ENCODE measurements at regions not wholly inside any gene's neighbourhood (a gene's known extent, or its start where the extent isn't known, plus 50 kb on each side); places are given as distances from the start of the nearest gene placed in this dataset.

DNA sequence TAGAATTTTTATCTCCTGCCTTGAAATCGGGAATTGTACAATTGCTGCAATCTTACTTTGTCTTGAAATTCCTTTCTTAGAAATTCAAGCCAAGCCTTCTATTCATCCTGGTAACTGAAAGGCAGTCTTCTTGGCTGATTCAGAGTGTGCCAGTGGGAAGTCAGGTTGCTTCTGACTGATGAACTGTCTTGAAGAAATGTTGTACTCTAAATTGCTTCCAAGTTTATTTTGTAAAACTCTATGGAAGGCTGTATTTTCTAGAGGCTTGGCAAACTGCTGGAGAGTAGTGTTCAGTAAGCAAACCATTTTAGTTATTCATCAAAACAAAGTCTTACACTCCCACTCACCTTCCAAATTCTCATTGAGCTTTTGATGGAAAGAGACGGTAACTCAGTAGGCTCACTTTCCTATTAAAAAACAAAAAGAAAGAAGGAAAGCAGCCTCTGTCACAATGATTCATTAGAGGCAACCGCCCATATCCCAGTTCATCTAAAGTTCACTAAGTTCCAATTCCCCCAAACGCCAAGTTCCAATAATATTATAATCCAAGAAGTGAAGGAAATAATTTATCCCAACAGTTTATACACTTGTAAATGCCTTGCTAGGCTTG is 187.9 kb upstream of the MALRD1 start:
- WGBS (ENCODE audit: insufficient coverage): no CpG with 5 or more reads among the region's 4 CpGs
- Histone ChIP-seq H3K4me3 (ENCODE audit: control insufficient read depth in 1 of 7, extremely low read depth in 1 of 7, insufficient read depth in 4 of 7, low read depth in 2 of 7, low read length in 6 of 7) (no peak overlapping the region), H3K27me3 (replicated peaks in 2 of 5; ENCODE audit: control insufficient read depth in 4 of 5, insufficient read depth in 5 of 5, low read length in 4 of 5) (no peaks in the 10 kb centered on the region), H3K9me3 (ENCODE audit: control extremely low read depth in 1 of 5, control insufficient read depth in 4 of 5, insufficient read depth in 2 of 5, low read depth in 1 of 5, low read length in 4 of 5) (no peaks in the 10 kb centered on the region), H3K4me1 (ENCODE audit: control extremely low read depth in 1 of 4, control insufficient read depth in 4 of 4, insufficient read depth in 4 of 4, low read length in 3 of 4) (no peaks in the 10 kb centered on the region), H3K36me3 (ENCODE audit: control insufficient read depth in 4 of 4, insufficient read depth in 4 of 4, low read length in 3 of 4) (no peaks in the 10 kb centered on the region), H3K27ac (ENCODE audit: insufficient read depth in 1 of 2, low read depth in 1 of 2, low read length in 2 of 2, poor library complexity in 1 of 2, severe bottlenecking in 2 of 2) (no peak overlapping the region)
- POLR2A ChIA-PET: no interaction called here
- CTCF ChIA-PET: no interaction called here
- DNase-seq: no peak

DNA sequence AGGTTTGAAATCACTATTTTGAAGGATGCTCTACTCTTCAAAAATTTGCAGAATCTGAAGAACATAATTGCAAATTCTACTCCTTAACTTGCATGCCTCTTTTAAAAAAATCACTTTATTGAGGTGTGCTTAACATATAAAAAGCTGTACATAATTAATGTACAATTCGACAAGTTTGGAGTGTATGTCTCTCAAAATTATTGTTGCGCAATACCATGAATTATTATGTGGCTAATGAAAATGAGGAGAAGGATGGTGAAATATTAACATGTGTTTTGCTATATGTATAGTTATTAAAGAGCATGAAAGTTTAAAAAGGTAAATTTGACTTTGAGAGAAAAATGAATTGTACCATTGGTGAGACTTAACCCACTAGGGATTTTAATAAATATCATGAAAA is 187.2 kb upstream of the MALRD1 start:
- WGBS (ENCODE audit: insufficient coverage): 100% methylated on average over 2 of the region's 2 CpGs
- no peaks in the 10 kb centered on the region for H3K27me3 ChIP-seq (replicated peaks in 2 of 5; ENCODE audit: control insufficient read depth in 4 of 5, insufficient read depth in 5 of 5, low read length in 4 of 5)
- H3K9me3 ChIP-seq (ENCODE audit: control extremely low read depth in 1 of 5, control insufficient read depth in 4 of 5, insufficient read depth in 2 of 5, low read depth in 1 of 5, low read length in 4 of 5): no peaks in the 10 kb centered on the region
- ChIA-PET POLR2A (no interaction called here), CTCF (no interaction called here)
- H3K4me1 ChIP-seq (ENCODE audit: control extremely low read depth in 1 of 4, control insufficient read depth in 4 of 4, insufficient read depth in 4 of 4, low read length in 3 of 4): no peaks in the 10 kb centered on the region
- H3K36me3 ChIP-seq (ENCODE audit: control insufficient read depth in 4 of 4, insufficient read depth in 4 of 4, low read length in 3 of 4): no peaks in the 10 kb centered on the region
- DNase-seq: no peak
- H3K4me3 ChIP-seq (ENCODE audit: control insufficient read depth in 1 of 7, extremely low read depth in 1 of 7, insufficient read depth in 4 of 7, low read depth in 2 of 7, low read length in 6 of 7): no peak overlapping the region
- no peak overlapping the region for H3K27ac ChIP-seq (ENCODE audit: insufficient read depth in 1 of 2, low read depth in 1 of 2, low read length in 2 of 2, poor library complexity in 1 of 2, severe bottlenecking in 2 of 2)

DNA sequence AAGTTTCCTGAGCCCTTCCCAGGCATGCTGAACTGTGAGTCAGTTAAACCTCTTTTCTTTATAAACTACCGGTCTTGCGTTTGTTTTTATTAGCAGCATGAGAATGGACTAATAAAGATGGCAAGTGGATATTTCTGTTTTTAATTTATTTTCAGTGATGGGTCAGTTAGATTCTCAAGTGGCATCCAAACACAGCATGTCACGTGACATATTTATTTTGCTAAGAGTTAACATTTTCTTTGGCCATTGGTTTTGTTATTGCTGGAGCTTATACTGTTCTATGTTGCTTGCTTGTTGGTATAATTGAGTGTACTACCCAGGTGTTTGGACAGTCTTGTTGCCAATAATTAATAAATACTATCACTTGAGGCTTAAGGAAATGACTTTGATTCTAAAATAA is 181.7 kb upstream of the MALRD1 start:
- no peak for DNase-seq
- ChIA-PET POLR2A (no interaction called here), CTCF (no interaction called here)
- Histone ChIP-seq H3K27ac (ENCODE audit: insufficient read depth in 1 of 2, low read depth in 1 of 2, low read length in 2 of 2, poor library complexity in 1 of 2, severe bottlenecking in 2 of 2) (no peak overlapping the region), H3K4me1 (ENCODE audit: control extremely low read depth in 1 of 4, control insufficient read depth in 4 of 4, insufficient read depth in 4 of 4, low read length in 3 of 4) (no peaks in the 10 kb centered on the region), H3K9me3 (ENCODE audit: control extremely low read depth in 1 of 5, control insufficient read depth in 4 of 5, insufficient read depth in 2 of 5, low read depth in 1 of 5, low read length in 4 of 5) (no peaks in the 10 kb centered on the region), H3K36me3 (ENCODE audit: control insufficient read depth in 4 of 4, insufficient read depth in 4 of 4, low read length in 3 of 4) (no peaks in the 10 kb centered on the region), H3K27me3 (replicated peaks in 2 of 5; ENCODE audit: control insufficient read depth in 4 of 5, insufficient read depth in 5 of 5, low read length in 4 of 5) (no peaks in the 10 kb centered on the region), H3K4me3 (ENCODE audit: control insufficient read depth in 1 of 7, extremely low read depth in 1 of 7, insufficient read depth in 4 of 7, low read depth in 2 of 7, low read length in 6 of 7) (no peak overlapping the region)
- no CpG with 5 or more reads among the region's 3 CpGs for WGBS (ENCODE audit: insufficient coverage)

DNA sequence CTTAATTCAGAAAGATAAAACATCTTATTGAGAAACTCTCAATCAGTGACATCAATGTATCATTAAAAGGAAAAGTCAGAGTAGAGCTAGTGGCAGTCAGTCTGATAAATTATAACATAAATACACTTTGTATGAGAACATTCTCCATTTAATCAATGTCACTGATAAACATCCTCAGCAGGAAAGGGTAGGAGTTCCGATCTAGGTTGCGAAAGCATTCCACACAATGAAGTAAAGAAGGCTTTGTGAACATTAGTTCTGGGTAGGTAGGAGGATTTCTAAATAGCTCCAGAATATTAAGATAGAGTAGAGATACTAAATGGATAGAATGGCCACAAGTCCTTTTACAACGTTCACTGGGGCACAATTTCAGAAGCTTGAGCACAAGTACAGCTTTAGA is 179.7 kb upstream of the MALRD1 start:
- H3K36me3 ChIP-seq (ENCODE audit: control insufficient read depth in 4 of 4, insufficient read depth in 4 of 4, low read length in 3 of 4): no peaks in the 10 kb centered on the region
- H3K9me3 ChIP-seq (ENCODE audit: control extremely low read depth in 1 of 5, control insufficient read depth in 4 of 5, insufficient read depth in 2 of 5, low read depth in 1 of 5, low read length in 4 of 5): no peaks in the 10 kb centered on the region
- no peak overlapping the region for H3K4me3 ChIP-seq (ENCODE audit: control insufficient read depth in 1 of 7, extremely low read depth in 1 of 7, insufficient read depth in 4 of 7, low read depth in 2 of 7, low read length in 6 of 7)
- no peak for DNase-seq
- CTCF ChIA-PET: no interaction called here
- 69% methylated on average over 1 of the region's 3 CpGs for WGBS (ENCODE audit: insufficient coverage)
- H3K27me3 ChIP-seq (replicated peaks in 2 of 5; ENCODE audit: control insufficient read depth in 4 of 5, insufficient read depth in 5 of 5, low read length in 4 of 5): no peaks in the 10 kb centered on the region
- POLR2A ChIA-PET: no interaction called here
- no peaks in the 10 kb centered on the region for H3K4me1 ChIP-seq (ENCODE audit: control extremely low read depth in 1 of 4, control insufficient read depth in 4 of 4, insufficient read depth in 4 of 4, low read length in 3 of 4)
- no peak overlapping the region for H3K27ac ChIP-seq (ENCODE audit: insufficient read depth in 1 of 2, low read depth in 1 of 2, low read length in 2 of 2, poor library complexity in 1 of 2, severe bottlenecking in 2 of 2)

DNA sequence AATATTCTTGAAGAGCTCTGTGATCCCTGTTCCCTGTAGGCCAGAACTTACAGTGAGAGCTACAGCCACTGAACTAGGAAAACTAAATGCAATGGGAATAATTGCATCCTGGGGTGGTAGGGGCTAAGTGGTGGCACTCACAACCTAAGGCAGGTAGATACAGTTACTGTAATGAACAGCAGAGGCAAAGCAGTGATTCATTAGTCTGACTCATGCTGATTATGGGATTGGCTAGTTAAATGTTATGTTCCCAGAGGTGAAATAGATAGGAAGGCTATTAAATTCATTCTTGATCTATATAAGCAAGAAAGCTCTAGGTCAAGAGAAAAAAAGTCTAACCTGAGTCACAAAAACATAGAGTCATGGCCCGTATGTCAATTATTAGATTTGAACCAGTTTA is 173.1 kb upstream of the MALRD1 start:
- no peaks in the 10 kb centered on the region for H3K4me1 ChIP-seq (ENCODE audit: control extremely low read depth in 1 of 4, control insufficient read depth in 4 of 4, insufficient read depth in 4 of 4, low read length in 3 of 4)
- no peaks in the 10 kb centered on the region for H3K9me3 ChIP-seq (ENCODE audit: control extremely low read depth in 1 of 5, control insufficient read depth in 4 of 5, insufficient read depth in 2 of 5, low read depth in 1 of 5, low read length in 4 of 5)
- DNase-seq: no peak
- H3K36me3 ChIP-seq (ENCODE audit: control insufficient read depth in 4 of 4, insufficient read depth in 4 of 4, low read length in 3 of 4): no peaks in the 10 kb centered on the region
- H3K27ac ChIP-seq (ENCODE audit: insufficient read depth in 1 of 2, low read depth in 1 of 2, low read length in 2 of 2, poor library complexity in 1 of 2, severe bottlenecking in 2 of 2): no peak overlapping the region
- no peak overlapping the region for H3K4me3 ChIP-seq (ENCODE audit: control insufficient read depth in 1 of 7, extremely low read depth in 1 of 7, insufficient read depth in 4 of 7, low read depth in 2 of 7, low read length in 6 of 7)
- WGBS (ENCODE audit: insufficient coverage): no CpG with 5 or more reads among the region's 1 CpG
- CTCF ChIA-PET: no interaction called here
- H3K27me3 ChIP-seq (replicated peaks in 2 of 5; ENCODE audit: control insufficient read depth in 4 of 5, insufficient read depth in 5 of 5, low read length in 4 of 5): no peaks in the 10 kb centered on the region
- POLR2A ChIA-PET: no interaction called here

DNA sequence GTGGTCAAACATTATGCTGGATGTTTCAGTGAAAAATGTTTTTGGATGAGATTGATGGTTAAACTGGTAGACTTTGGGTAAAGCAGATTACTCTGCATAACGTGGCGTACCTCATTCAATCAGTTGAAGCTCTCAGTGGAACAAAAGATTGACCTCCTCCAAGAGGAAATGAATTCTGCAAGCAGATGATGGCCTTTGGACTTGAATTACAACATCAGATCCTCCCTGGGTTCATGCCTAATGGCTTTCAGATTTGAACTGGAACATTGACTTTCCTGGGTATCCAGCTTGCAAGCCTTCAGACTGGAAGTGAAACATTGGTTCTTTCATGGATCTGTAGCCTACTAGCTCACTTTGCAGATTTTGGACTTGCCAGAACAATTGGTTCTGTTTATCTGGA is 169.3 kb upstream of the MALRD1 start:
- Histone ChIP-seq H3K36me3 (ENCODE audit: control insufficient read depth in 4 of 4, insufficient read depth in 4 of 4, low read length in 3 of 4) (no peaks in the 10 kb centered on the region), H3K9me3 (ENCODE audit: control extremely low read depth in 1 of 5, control insufficient read depth in 4 of 5, insufficient read depth in 2 of 5, low read depth in 1 of 5, low read length in 4 of 5) (no peaks in the 10 kb centered on the region), H3K27me3 (replicated peaks in 2 of 5; ENCODE audit: control insufficient read depth in 4 of 5, insufficient read depth in 5 of 5, low read length in 4 of 5) (no peaks in the 10 kb centered on the region), H3K27ac (ENCODE audit: insufficient read depth in 1 of 2, low read depth in 1 of 2, low read length in 2 of 2, poor library complexity in 1 of 2, severe bottlenecking in 2 of 2) (no peak overlapping the region), H3K4me1 (ENCODE audit: control extremely low read depth in 1 of 4, control insufficient read depth in 4 of 4, insufficient read depth in 4 of 4, low read length in 3 of 4) (no peaks in the 10 kb centered on the region), H3K4me3 (ENCODE audit: control insufficient read depth in 1 of 7, extremely low read depth in 1 of 7, insufficient read depth in 4 of 7, low read depth in 2 of 7, low read length in 6 of 7) (no peak overlapping the region)
- 87% methylated on average over 2 of the region's 2 CpGs for WGBS (ENCODE audit: insufficient coverage)
- ChIA-PET POLR2A (no interaction called here), CTCF (no interaction called here)
- no peak for DNase-seq

DNA sequence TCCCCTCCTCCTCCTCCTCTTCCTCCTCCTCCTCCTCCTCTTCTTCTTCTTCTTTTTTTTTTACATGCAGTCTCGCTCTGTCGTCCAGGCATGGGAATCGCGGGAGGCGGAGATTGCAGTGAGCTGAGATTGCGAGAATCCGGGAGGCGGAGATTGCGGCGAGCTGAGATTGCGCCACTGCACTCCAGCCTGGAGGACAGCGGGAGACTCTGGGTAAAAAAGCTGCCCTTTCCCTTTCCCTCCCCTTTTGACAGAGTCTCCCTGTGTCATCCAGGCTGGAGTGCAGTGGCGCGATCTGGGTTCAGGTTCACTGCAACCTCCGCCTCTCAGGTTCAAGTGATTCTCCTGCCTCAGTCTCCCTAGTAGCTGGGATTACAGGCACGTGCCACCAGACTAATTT is 168.1 kb upstream of the MALRD1 start:
- Histone ChIP-seq H3K27ac (ENCODE audit: insufficient read depth in 1 of 2, low read depth in 1 of 2, low read length in 2 of 2, poor library complexity in 1 of 2, severe bottlenecking in 2 of 2) (no peak overlapping the region), H3K36me3 (ENCODE audit: control insufficient read depth in 4 of 4, insufficient read depth in 4 of 4, low read length in 3 of 4) (no peaks in the 10 kb centered on the region), H3K27me3 (replicated peaks in 2 of 5; ENCODE audit: control insufficient read depth in 4 of 5, insufficient read depth in 5 of 5, low read length in 4 of 5) (no peaks in the 10 kb centered on the region), H3K9me3 (ENCODE audit: control extremely low read depth in 1 of 5, control insufficient read depth in 4 of 5, insufficient read depth in 2 of 5, low read depth in 1 of 5, low read length in 4 of 5) (no peaks in the 10 kb centered on the region), H3K4me1 (ENCODE audit: control extremely low read depth in 1 of 4, control insufficient read depth in 4 of 4, insufficient read depth in 4 of 4, low read length in 3 of 4) (no peaks in the 10 kb centered on the region), H3K4me3 (ENCODE audit: control insufficient read depth in 1 of 7, extremely low read depth in 1 of 7, insufficient read depth in 4 of 7, low read depth in 2 of 7, low read length in 6 of 7) (no peak overlapping the region)
- DNase-seq: no peak
- ChIA-PET POLR2A (no interaction called here), CTCF (interaction anchor here (0.9 kb wide), 1 partner anchor 96 kb away, joined by 3 read pairs; no protein-coding TSS in a partner anchor)
- WGBS (ENCODE audit: insufficient coverage): 88% methylated on average over 11 of the region's 16 CpGs

Data from common myeloid progenitor, CD34-positive (primary cell).